IMR-90 (cell line): ENCODE measurements at regions not wholly inside any gene's neighbourhood (a gene's known extent, or its start where the extent isn't known, plus 50 kb on each side); places are given as distances from the start of the nearest gene placed in this dataset.

Experiments
- ATAC-seq: fragments of 200-7000 bp; cut with Tn5 transposase; 2 replicates; pipeline ENCODE4 v1.9.1; 2020; ENCODE audit warnings: low read depth, mild to moderate bottlenecking, moderate library complexity
- BruUV-seq: library from RNA; stranded (reverse); fragments of 400-500 nt; replicated peaks from 2 replicates; lab custom pipeline; 2021; lab: Mats Ljungman, UMichigan
- CTCF ChIA-PET: fragments of 300-600 bp; formaldehyde crosslinking; extraction: SDS; loops from one replicate; lab custom pipeline; 2021; ENCODE audit warnings: antibody characterized with exemption; lab: Yijun Ruan, JAX
- POLR2A ChIA-PET: fragments of 300-600 bp; sonication (Branson Sonifier 250); formaldehyde crosslinking; loops from one replicate; lab custom pipeline; 2022; ENCODE audit warnings: antibody characterized with exemption; ENCODE audit not compliant: unreplicated experiment; lab: Charles Lee
- DNase-seq: peaks from one replicate; pipeline ENCODE4 v3.0.0; 2013
- H2AFZ ChIP-seq: replicated peaks from 2 replicates; pipeline ENCODE3; 2013; ENCODE audit warnings: low read length, mild to moderate bottlenecking; ENCODE audit not compliant: poor library complexity
- H2AK5ac ChIP-seq: 2 replicates; pipeline ENCODE4 v1.6.1; 2013; ENCODE audit warnings: low read depth, low read length, inconsistent platforms
- H2AK9ac ChIP-seq: replicated peaks from 2 replicates; pipeline ENCODE3; 2013; ENCODE audit warnings: mild to moderate bottlenecking, low read depth, low read length, moderate library complexity; ENCODE audit not compliant: poor library complexity
- H2BK120ac ChIP-seq: 2 replicates; pipeline ENCODE4 v1.6.1; 2013; ENCODE audit warnings: low read depth, low read length, inconsistent platforms
- H2BK15ac ChIP-seq: 3 replicates; pipeline ENCODE4 v1.6.1; 2013; ENCODE audit warnings: low read depth, low read length, inconsistent platforms
- H2BK20ac ChIP-seq: 2 replicates; pipeline ENCODE4 v1.6.1; 2013; ENCODE audit warnings: low read depth, mild to moderate bottlenecking, inconsistent platforms, low read length, moderate library complexity
- H2BK5ac ChIP-seq: 2 replicates; pipeline ENCODE4 v1.6.1; 2013; ENCODE audit warnings: mild to moderate bottlenecking, low read depth, low read length, inconsistent platforms; ENCODE audit not compliant: poor library complexity, severe bottlenecking
- H3K14ac ChIP-seq: replicated peaks from 2 replicates; pipeline ENCODE4 v1.6.1; 2013; ENCODE audit warnings: low read depth, low read length, inconsistent platforms
- H3K18ac ChIP-seq: 2 replicates; pipeline ENCODE4 v1.6.1; 2013; ENCODE audit warnings: low read depth, low read length, control low read depth
- H3K23ac ChIP-seq: 2 replicates; pipeline ENCODE4 v1.6.1; 2013; ENCODE audit warnings: low read depth, low read length, inconsistent platforms
- H3K27ac ChIP-seq: 2 replicates; pipeline ENCODE4 v1.5.1; 2013; ENCODE audit warnings: mild to moderate bottlenecking, control low read depth, low read length; ENCODE audit not compliant: insufficient read depth
- H3K27me3 ChIP-seq: 2 replicates; pipeline ENCODE4 v1.6.1; 2013; ENCODE audit warnings: low read length; ENCODE audit not compliant: control insufficient read depth, insufficient read depth
- H3K36me3 ChIP-seq: 2 replicates; pipeline ENCODE4 v1.6.1; 2013; ENCODE audit warnings: low read length, mixed read lengths; ENCODE audit not compliant: control insufficient read depth, insufficient read depth
- H3K4ac ChIP-seq: 2 replicates; pipeline ENCODE4 v1.6.1; 2013; ENCODE audit warnings: low read depth, low read length, inconsistent platforms
- H3K4me1 ChIP-seq: 2 replicates; pipeline ENCODE4 v1.6.1; 2013; ENCODE audit warnings: low read length, mixed read lengths; ENCODE audit not compliant: control insufficient read depth, insufficient read depth
- H3K4me2 ChIP-seq: 2 replicates; pipeline ENCODE4 v1.6.1; 2013; ENCODE audit warnings: low read depth, mild to moderate bottlenecking, control low read depth, low read length, moderate library complexity
- H3K4me3 ChIP-seq: 2 replicates; pipeline ENCODE4 v1.5.1; 2013; ENCODE audit warnings: low read depth, mild to moderate bottlenecking, control low read depth, low read length, moderate library complexity; ENCODE audit not compliant: insufficient read depth
- H3K56ac ChIP-seq: 2 replicates; pipeline ENCODE4 v1.6.1; 2013; ENCODE audit warnings: low read length, inconsistent platforms; ENCODE audit not compliant: insufficient read depth; ENCODE audit errors: extremely low read depth
- H3K79me1 ChIP-seq, 2 experiments: 2 replicates each; pipeline ENCODE4 v1.6.1; 2013; ENCODE audit warnings: low read length in 2 of 2, inconsistent platforms in 1 of 2, low read depth in 1 of 2
- H3K9ac ChIP-seq: 2 replicates; pipeline ENCODE4 v1.6.1; 2013; ENCODE audit warnings: low read depth, low read length, control low read depth
- H3K9me1 ChIP-seq: 2 replicates; pipeline ENCODE4 v1.6.1; 2013; ENCODE audit warnings: low read length, inconsistent platforms; ENCODE audit not compliant: insufficient read depth
- H3K9me3 ChIP-seq: 2 replicates; pipeline ENCODE4 v1.6.1; 2013; ENCODE audit warnings: low read length; ENCODE audit not compliant: control insufficient read depth, insufficient read depth
- H4K20me1 ChIP-seq: 2 replicates; pipeline ENCODE4 v1.6.1; 2013; ENCODE audit warnings: low read length, inconsistent platforms; ENCODE audit not compliant: insufficient read depth
- H4K5ac ChIP-seq: 2 replicates; pipeline ENCODE4 v1.6.1; 2013; ENCODE audit warnings: mild to moderate bottlenecking, low read depth, low read length, control low read depth
- H4K8ac ChIP-seq, 2 experiments: 2 replicates each; pipeline ENCODE4 v1.6.1; 2013; ENCODE audit warnings: low read depth in 2 of 2, low read length in 2 of 2, control low read depth in 1 of 2, inconsistent platforms in 1 of 2
- H4K91ac ChIP-seq: 2 replicates; pipeline ENCODE4 v1.6.1; 2013; ENCODE audit warnings: low read depth, low read length, inconsistent platforms; ENCODE audit not compliant: insufficient read depth
- FOS ChIP-seq: fragments of 150-350 bp; IDR thresholded peaks from 2 replicates; pipeline ENCODE4 v1.6.1; 2016; ENCODE audit warnings: low read depth, low read length
- NFE2L2 ChIP-seq: fragments of 150-350 bp; IDR thresholded peaks from 2 replicates; pipeline ENCODE4 v1.6.1; 2016; ENCODE audit warnings: low read depth, mild to moderate bottlenecking, low read length
- POLR2A ChIP-seq: IDR thresholded peaks from 2 replicates; pipeline ENCODE4 v1.6.1; 2012; ENCODE audit warnings: mild to moderate bottlenecking, low read depth, low read length
- RCOR1 ChIP-seq: IDR thresholded peaks from 2 replicates; pipeline ENCODE4 v1.6.1; 2012; ENCODE audit warnings: mild to moderate bottlenecking, low read length, improper control_type of control experiment; ENCODE audit not compliant: insufficient replicate concordance
- dilution Hi-C: fragments of 300-500 bp; cut with HindIII; formaldehyde crosslinking; loops from one replicate; pipeline ENCODE4 v1.14.3; 2018; ENCODE audit warnings: low sequenced_read_pairs; ENCODE audit not compliant: unreplicated experiment
- in situ Hi-C: fragments of 300-500 bp; cut with MboI; formaldehyde crosslinking; loops from 3 replicates; pipeline ENCODE4 v1.14.3; 2019; ENCODE audit warnings: low sequenced_read_pairs, inconsistent platforms, mixed read lengths
- intact Hi-C: fragments of 100-400 bp; cut with micrococcal nuclease; formaldehyde crosslinking; loops from 2 replicates; pipeline ENCODE4 v1.10.0; 2022
- TF ChIP-seq, protein P1 (sequence below): conservative IDR thresholded peaks from 2 replicates; pipeline ENCODE4 v1.5.1; 2012; ENCODE audit warnings: mild to moderate bottlenecking, low read depth, low read length, improper control_type of control experiment
- TF ChIP-seq, protein P2 (sequence below): fragments of 150-350 bp; IDR thresholded peaks from 2 replicates; pipeline ENCODE4 v1.6.1; 2017; ENCODE audit warnings: mild to moderate bottlenecking, antibody characterized with exemption, low read length, low read depth

DNA sequence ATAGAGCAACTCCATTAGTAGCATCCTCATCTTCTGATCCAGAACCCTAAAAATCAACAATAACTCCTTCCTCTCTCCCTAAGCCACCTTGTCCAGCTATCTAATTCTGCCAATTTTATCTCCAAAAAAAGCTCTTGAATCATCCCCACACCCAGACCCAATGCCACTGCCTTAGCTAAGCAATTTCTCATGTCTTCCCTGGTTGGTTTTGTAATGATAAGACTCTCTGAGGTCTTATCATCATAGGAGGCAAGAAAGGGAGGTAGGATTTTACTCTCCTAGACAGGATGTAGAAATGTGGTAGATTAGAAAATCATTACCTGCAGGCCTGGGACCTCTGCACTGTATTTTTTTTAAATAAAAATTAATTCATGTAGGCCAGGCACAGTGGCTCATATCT is 283.5 kb upstream of the NEBL start:
- Histone ChIP-seq H2AK5ac (no peak overlapping the region), H4K5ac (no peak overlapping the region), H2BK120ac (no peak overlapping the region), H3K79me1 (no peaks in the 10 kb centered on the region), H2AK9ac (no peak overlapping the region), H3K27me3 (no peaks in the 10 kb centered on the region; the same call in 1 of the 2 replicates), H4K8ac (no peak overlapping the region), H3K4me3 (no peak overlapping the region), H3K14ac (no peak overlapping the region), H2BK15ac (no peak overlapping the region), H2BK5ac (no peak overlapping the region), H3K27ac (no peak overlapping the region), H3K56ac (no peak overlapping the region), H3K9me3 (no peaks in the 10 kb centered on the region), H3K18ac (no peak overlapping the region), H3K9ac (no peak overlapping the region), H3K4me1 (no peaks in the 10 kb centered on the region), H4K91ac (no peak overlapping the region), H3K23ac (no peak overlapping the region), H3K9me1 (no peaks in the 10 kb centered on the region), H2AFZ (no peak overlapping the region), H3K4ac (no peak overlapping the region), H3K36me3 (no peaks in the 10 kb centered on the region), H3K4me2 (no peak overlapping the region), H2BK20ac (no peak overlapping the region), H4K20me1 (no peaks in the 10 kb centered on the region)
- POLR2A ChIA-PET, result interaction anchor here (0.7 kb wide), 1 partner anchor 22 kb away, joined by 6 read pairs; no protein-coding TSS in a partner anchor
- no peak for TF ChIP-seq POLR2A
- TF ChIP-seq, protein P1, sequence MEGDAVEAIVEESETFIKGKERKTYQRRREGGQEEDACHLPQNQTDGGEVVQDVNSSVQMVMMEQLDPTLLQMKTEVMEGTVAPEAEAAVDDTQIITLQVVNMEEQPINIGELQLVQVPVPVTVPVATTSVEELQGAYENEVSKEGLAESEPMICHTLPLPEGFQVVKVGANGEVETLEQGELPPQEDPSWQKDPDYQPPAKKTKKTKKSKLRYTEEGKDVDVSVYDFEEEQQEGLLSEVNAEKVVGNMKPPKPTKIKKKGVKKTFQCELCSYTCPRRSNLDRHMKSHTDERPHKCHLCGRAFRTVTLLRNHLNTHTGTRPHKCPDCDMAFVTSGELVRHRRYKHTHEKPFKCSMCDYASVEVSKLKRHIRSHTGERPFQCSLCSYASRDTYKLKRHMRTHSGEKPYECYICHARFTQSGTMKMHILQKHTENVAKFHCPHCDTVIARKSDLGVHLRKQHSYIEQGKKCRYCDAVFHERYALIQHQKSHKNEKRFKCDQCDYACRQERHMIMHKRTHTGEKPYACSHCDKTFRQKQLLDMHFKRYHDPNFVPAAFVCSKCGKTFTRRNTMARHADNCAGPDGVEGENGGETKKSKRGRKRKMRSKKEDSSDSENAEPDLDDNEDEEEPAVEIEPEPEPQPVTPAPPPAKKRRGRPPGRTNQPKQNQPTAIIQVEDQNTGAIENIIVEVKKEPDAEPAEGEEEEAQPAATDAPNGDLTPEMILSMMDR, result no peak
- TF ChIP-seq, protein P2, sequence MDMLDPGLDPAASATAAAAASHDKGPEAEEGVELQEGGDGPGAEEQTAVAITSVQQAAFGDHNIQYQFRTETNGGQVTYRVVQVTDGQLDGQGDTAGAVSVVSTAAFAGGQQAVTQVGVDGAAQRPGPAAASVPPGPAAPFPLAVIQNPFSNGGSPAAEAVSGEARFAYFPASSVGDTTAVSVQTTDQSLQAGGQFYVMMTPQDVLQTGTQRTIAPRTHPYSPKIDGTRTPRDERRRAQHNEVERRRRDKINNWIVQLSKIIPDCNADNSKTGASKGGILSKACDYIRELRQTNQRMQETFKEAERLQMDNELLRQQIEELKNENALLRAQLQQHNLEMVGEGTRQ, result no peak
- TF ChIP-seq NFE2L2, result no peak
- TF ChIP-seq FOS, result no peak
- TF ChIP-seq RCOR1, result no peak
- CTCF ChIA-PET, result interaction anchor here (0.7 kb wide), 1 partner anchor 620 kb away, joined by 4 read pairs; no protein-coding TSS in a partner anchor
- no peak for ATAC-seq
- in situ Hi-C loops (no loop called here), intact Hi-C loops (no loop called here), dilution Hi-C loops (no loop called here)
- DNase-seq, result no peak
- no TSS peak for BruUV-seq
